GM06990 (cell line): ENCODE measurements at regions not wholly inside any gene's neighbourhood (a gene's known extent, or its start where the extent isn't known, plus 50 kb on each side); places are given as distances from the start of the nearest gene placed in this dataset.

Experiments used
- DNase-seq: peaks from one replicate; pipeline ENCODE4 v3.0.0-alpha.2; 2011; ENCODE audit not compliant: insufficient read length; ENCODE audit errors: extremely low read depth
- H3K27me3 ChIP-seq: replicated peaks from 2 replicates; pipeline ENCODE4 v1.6.0; 2011; ENCODE audit warnings: low read length; ENCODE audit not compliant: control insufficient read depth, insufficient read depth
- H3K36me3 ChIP-seq: 2 replicates; pipeline ENCODE4 v1.5.1; 2011; ENCODE audit warnings: low read length; ENCODE audit not compliant: control insufficient read depth, insufficient read depth
- H3K4me3 ChIP-seq: replicated peaks from 2 replicates; pipeline ENCODE4 v1.5.1; 2011; ENCODE audit warnings: low read depth, mild to moderate bottlenecking, control low read depth, low read length
- CTCF ChIP-seq: IDR thresholded peaks from 2 replicates; pipeline ENCODE4 v1.5.1; 2011; ENCODE audit warnings: low read length, control low read depth, mild to moderate bottlenecking, inconsistent platforms; ENCODE audit not compliant: insufficient read depth, poor library complexity, severe bottlenecking

GRCh38 chr3:30300809-30301208 lies 305.6 kb upstream of the TGFBR2 start:
- TF ChIP-seq CTCF: no peak
- DNase-seq: no peak
- H3K4me3 ChIP-seq: no peak overlapping the region
- H3K27me3 ChIP-seq: no peaks in the 10 kb centered on the region
- H3K36me3 ChIP-seq: no peaks in the 10 kb centered on the region

- DNase-seq: no peak
- no peaks in the 10 kb centered on the region for H3K36me3 ChIP-seq
- no peaks in the 10 kb centered on the region for H3K27me3 ChIP-seq
- H3K4me3 ChIP-seq: no peak overlapping the region
- TF ChIP-seq CTCF: no peak
These were observed 304.4 kb upstream of the TGFBR2 start for GRCh38 chr3:30302027-30302426.

GRCh38 chr3:30303770-30304169 lies 302.6 kb upstream of the TGFBR2 start:
- no peak for DNase-seq
- no peaks in the 10 kb centered on the region for H3K36me3 ChIP-seq
- no peak overlapping the region for H3K4me3 ChIP-seq
- no peak for TF ChIP-seq CTCF
- H3K27me3 ChIP-seq: no peaks in the 10 kb centered on the region

GRCh38 chr3:30305021-30305420 lies 301.4 kb upstream of the TGFBR2 start:
- Histone ChIP-seq H3K36me3 (no peaks in the 10 kb centered on the region), H3K27me3 (no peaks in the 10 kb centered on the region), H3K4me3 (no peak overlapping the region)
- TF ChIP-seq CTCF: no peak
- no peak for DNase-seq

- TF ChIP-seq CTCF: no peak
- Histone ChIP-seq H3K27me3 (no peaks in the 10 kb centered on the region; the same call in 1 of the 2 replicates), H3K4me3 (no peak overlapping the region), H3K36me3 (no peaks in the 10 kb centered on the region)
- no peak for DNase-seq
These were observed 299.5 kb upstream of the TGFBR2 start for GRCh38 chr3:30306896-30307295.

GRCh38 chr3:30307372-30307950 lies 298.9 kb upstream of the TGFBR2 start:
- Histone ChIP-seq H3K27me3 (no peaks in the 10 kb centered on the region; the same call in 1 of the 2 replicates), H3K4me3 (no peak overlapping the region), H3K36me3 (no peaks in the 10 kb centered on the region)
- DNase-seq: no peak
- no peak for TF ChIP-seq CTCF
